GM10248 (cell line): ENCODE measurements at regions not wholly inside any gene's neighbourhood (a gene's known extent, or its start where the extent isn't known, plus 50 kb on each side); places are given as distances from the start of the nearest gene placed in this dataset.
A peak's percentile ranks its signal among the peaks of the same experiment; 100 is the strongest.

Source experiments
- CTCF ChIA-PET: fragments of 300-600 bp; sonication (Branson Sonifier 250); formaldehyde crosslinking; extraction: SDS; loops from one replicate; lab custom pipeline; 2021; ENCODE audit warnings: antibody characterized with exemption; lab: Yijun Ruan, JAX
- POLR2A ChIA-PET: fragments of 350-650 bp; sonication (Branson Sonifier 250); formaldehyde crosslinking; extraction: SDS; loops from one replicate; lab custom pipeline; 2020; ENCODE audit warnings: antibody characterized with exemption; lab: Yijun Ruan, JAX
- DNase-seq: peaks from one replicate; pipeline ENCODE4 v3.0.0; 2012; ENCODE audit errors: extremely low spot score
- CTCF ChIP-seq: IDR thresholded peaks from 2 replicates; pipeline ENCODE4 v1.5.1; 2012; ENCODE audit warnings: mild to moderate bottlenecking, low read depth; ENCODE audit errors: extremely low read depth, missing control alignments, control extremely low read depth

- DNase-seq: peak; percentile 42
- peak; percentile 80 for TF ChIP-seq CTCF
- POLR2A ChIA-PET: no interaction called here
Observed at GRCh38 chr4:180664766-180665368, 1578.3 kb upstream of the TENM3 start.

GRCh38 chr4:180665481-180665880 is 1577.7 kb upstream of the TENM3 start:
- ChIA-PET CTCF (interaction anchor here (0.5 to 5.0 kb wide), 25 partner anchors 9 to 864 kb away, joined by 3 to 48 read pairs (median 4); no protein-coding TSS in a partner anchor), POLR2A (no interaction called here)
- TF ChIP-seq CTCF: no peak
- no peak for DNase-seq

More at GRCh38 chr4:180664766-180665368, 1578.3 kb upstream of the TENM3 start:
- CTCF ChIA-PET: interaction anchor here (0.5 to 5.0 kb wide), 26 partner anchors 10 to 864 kb away, joined by 3 to 48 read pairs (median 4); no protein-coding TSS in a partner anchor

- peak; percentile 66 for TF ChIP-seq CTCF
- ChIA-PET POLR2A (no interaction called here), CTCF (interaction anchor here (1.0 to 5.0 kb wide), 13 partner anchors 8 to 859 kb away, joined by 3 to 48 read pairs (median 4); no protein-coding TSS in a partner anchor)
- DNase-seq: peak; percentile 48
Observed at GRCh38 chr4:180665994-180666824, 1577.0 kb upstream of the TENM3 start.

- DNase-seq: no peak
- TF ChIP-seq CTCF: no peak
- ChIA-PET POLR2A (no interaction called here), CTCF (interaction anchor here (1.1 to 1.3 kb wide), 3 partner anchors 10 to 112 kb away, joined by 3 read pairs; no protein-coding TSS in a partner anchor)
Observed at GRCh38 chr4:180668732-180669131, 1574.5 kb upstream of the TENM3 start.

GRCh38 chr4:180669680-180670079 is 1573.5 kb upstream of the TENM3 start:
- DNase-seq: no peak
- POLR2A ChIA-PET: no interaction called here
- CTCF ChIA-PET: interaction anchor here (1.1 kb wide), 1 partner anchor 9 kb away, joined by 3 read pairs; no protein-coding TSS in a partner anchor
- TF ChIP-seq CTCF: no peak

GRCh38 chr4:180674619-180675358 is 1568.4 kb upstream of the TENM3 start:
- ChIA-PET POLR2A (no interaction called here), CTCF (interaction anchor here (3.7 kb wide), 1 partner anchor 10 kb away, joined by 41 read pairs; no protein-coding TSS in a partner anchor)
- no peak for TF ChIP-seq CTCF
- DNase-seq: no peak
